ENCODE measurements at regions not wholly inside any gene's neighbourhood (a gene's known extent, or its start where the extent isn't known, plus 50 kb on each side); places are given as distances from the start of the nearest gene placed in this dataset.

GRCh38 chr4:111985426-111985825 lies 159.8 kb upstream of the FAM241A start:
- Mint-ChIP-seq H3K27me3 (ENCODE audit: low read depth in 3 of 3) (peaks cover 3 to 34% (median 6%) of the 10 kb centered on the region in 3 donors), H3K4me1 (no peaks in the 10 kb centered on the region), H3K36me3 (no peaks in the 10 kb centered on the region), H3K27ac (no peak overlapping the region), H3K9me3 (peaks cover 0 to 1% (median 0%) of the 10 kb centered on the region in 7 donors), H3K4me3 (no peak overlapping the region)
- H3K4me3 ChIP-seq (replicated peaks in 1 of 3; ENCODE audit: low read depth in 2 of 3, low read length in 3 of 3): no peak overlapping the region
- H3K27me3 ChIP-seq (ENCODE audit: control insufficient read depth in 2 of 2, insufficient read depth in 2 of 2, low read length in 2 of 2): peaks cover 19 to 22% of the 10 kb centered on the region in 2 donors
- H4K20me1 ChIP-seq (ENCODE audit: insufficient read depth, low read length): no peaks in the 10 kb centered on the region
- no peaks in the 10 kb centered on the region for H3K4me1 ChIP-seq (ENCODE audit: control insufficient read depth in 1 of 2, insufficient read depth in 2 of 2, low read length in 2 of 2)
- no peak overlapping the region for H3K27ac ChIP-seq (ENCODE audit: low read depth in 1 of 2, low read length in 2 of 2)
- no peak overlapping the region for H2AFZ ChIP-seq (ENCODE audit: insufficient read depth, low read depth, low read length, poor library complexity, severe bottlenecking)
- no peak overlapping the region for H3K4me2 ChIP-seq (replicated peaks; ENCODE audit: extremely low read depth, low read length, poor library complexity, severe bottlenecking)
- 75% methylated on average over 1 of the region's 2 CpGs for WGBS (ENCODE audit: insufficient coverage)
- intact Hi-C loops (cut with micrococcal nuclease): no loop called here
- H3K9me3 ChIP-seq (replicated peaks in 1 of 2; ENCODE audit: control insufficient read depth in 1 of 2, insufficient read depth in 1 of 2, low read length in 2 of 2): no peaks in the 10 kb centered on the region
- no peak for DNase-seq
- no peaks in the 10 kb centered on the region for H3K79me2 ChIP-seq (ENCODE audit: insufficient read depth, low read length)
- no peaks in the 10 kb centered on the region for H3K36me3 ChIP-seq (replicated peaks in 1 of 2; ENCODE audit: control insufficient read depth in 1 of 2, insufficient read depth in 2 of 2, low read length in 2 of 2)
- TF ChIP-seq CTCF (IDR thresholded peaks at IDR 0.05): no peak
- no peak overlapping the region for H3K9ac ChIP-seq (ENCODE audit: insufficient read depth, low read length, poor library complexity, severe bottlenecking)

DNA sequence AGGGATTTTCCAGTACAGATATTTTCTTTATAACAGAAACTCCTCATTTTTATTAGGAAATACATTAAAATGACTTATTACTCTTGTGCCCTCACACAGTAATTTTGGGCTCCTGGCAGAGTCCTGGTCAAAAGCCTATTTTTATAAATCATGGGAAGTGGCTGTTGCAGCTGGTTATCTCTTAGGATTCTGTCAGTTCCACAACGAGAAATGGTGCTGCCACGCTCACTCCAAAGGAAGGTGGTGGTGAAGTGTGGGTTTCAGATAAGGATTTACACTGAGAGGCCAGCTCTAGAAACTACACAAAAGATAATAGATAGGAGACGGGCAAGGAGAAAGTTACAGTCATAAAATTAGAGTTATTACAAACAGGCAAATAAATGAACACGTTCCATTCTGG lies 159.2 kb upstream of the FAM241A start:
- Histone ChIP-seq H3K36me3 (replicated peaks in 1 of 2; ENCODE audit: control insufficient read depth in 1 of 2, insufficient read depth in 2 of 2, low read length in 2 of 2) (no peaks in the 10 kb centered on the region), H3K4me1 (ENCODE audit: control insufficient read depth in 1 of 2, insufficient read depth in 2 of 2, low read length in 2 of 2) (peaks cover 3% of the 10 kb centered on the region in 2 donors), H3K4me2 (replicated peaks; ENCODE audit: extremely low read depth, low read length, poor library complexity, severe bottlenecking) (no peak overlapping the region), H3K27ac (ENCODE audit: low read depth in 1 of 2, low read length in 2 of 2) (no peak overlapping the region), H2AFZ (ENCODE audit: insufficient read depth, low read depth, low read length, poor library complexity, severe bottlenecking) (no peak overlapping the region), H3K79me2 (ENCODE audit: insufficient read depth, low read length) (no peaks in the 10 kb centered on the region), H3K27me3 (ENCODE audit: control insufficient read depth in 2 of 2, insufficient read depth in 2 of 2, low read length in 2 of 2) (peaks cover 19 to 22% of the 10 kb centered on the region in 2 donors), H3K4me3 (replicated peaks in 1 of 3; ENCODE audit: low read depth in 2 of 3, low read length in 3 of 3) (no peak overlapping the region), H3K9ac (ENCODE audit: insufficient read depth, low read length, poor library complexity, severe bottlenecking) (no peak overlapping the region), H4K20me1 (ENCODE audit: insufficient read depth, low read length) (no peaks in the 10 kb centered on the region), H3K9me3 (replicated peaks in 1 of 2; ENCODE audit: control insufficient read depth in 1 of 2, insufficient read depth in 1 of 2, low read length in 2 of 2) (no peaks in the 10 kb centered on the region)
- peaks cover 0 to 1% (median 0%) of the 10 kb centered on the region in 7 donors for H3K9me3 Mint-ChIP-seq
- no peak overlapping the region for H3K27ac Mint-ChIP-seq
- H3K27me3 Mint-ChIP-seq (ENCODE audit: low read depth in 3 of 3): peaks cover 3 to 33% (median 6%) of the 10 kb centered on the region in 3 donors
- no peak for DNase-seq
- H3K36me3 Mint-ChIP-seq: no peaks in the 10 kb centered on the region
- no peak overlapping the region for H3K4me3 Mint-ChIP-seq
- peaks cover 3% of the 10 kb centered on the region for H3K4me1 Mint-ChIP-seq
- WGBS (ENCODE audit: insufficient coverage): 0% methylated on average over 1 of the region's 4 CpGs
- no peak for TF ChIP-seq CTCF (IDR thresholded peaks at IDR 0.05)
- intact Hi-C loops (cut with micrococcal nuclease): no loop called here

All from CD14-positive monocyte (primary cell).